ENCODE measurements at regions not wholly inside any gene's neighbourhood (a gene's known extent, or its start where the extent isn't known, plus 50 kb on each side); places are given as distances from the start of the nearest gene placed in this dataset.
A peak's percentile ranks its signal among the peaks of the same experiment; 100 is the strongest.

GRCh38 chr5:58198330-58198729 is 261.6 kb downstream of the PLK2 start:
- H3K27me3 ChIP-seq (ENCODE audit: control insufficient read depth, insufficient read depth, low read length) = no peaks in the 10 kb centered on the region
- peaks cover 9% of the 10 kb centered on the region for H3K27me3 Mint-ChIP-seq
- no peaks in the 10 kb centered on the region for H3K4me1 ChIP-seq (ENCODE audit: control insufficient read depth, insufficient read depth, low read length, poor library complexity, severe bottlenecking)
- peak overlapping the region in 1 of 3 donors; percentile 54 for H3K27ac Mint-ChIP-seq
- no peak for ATAC-seq (ENCODE audit: low read depth in 2 of 2)
- H3K4me3 Mint-ChIP-seq = no peak overlapping the region
- DNase-seq = no peak
- no peaks in the 10 kb centered on the region for H3K9me3 ChIP-seq (ENCODE audit: control insufficient read depth in 2 of 2, low read length in 2 of 2)
- no peaks in the 10 kb centered on the region for H3K36me3 ChIP-seq (ENCODE audit: control insufficient read depth, insufficient read depth, low read length)
- no peak overlapping the region for H3K27ac ChIP-seq (ENCODE audit: insufficient read depth, low read length, poor library complexity, severe bottlenecking)
- H3K36me3 Mint-ChIP-seq = no peaks in the 10 kb centered on the region
- no peaks in the 10 kb centered on the region for H3K4me1 Mint-ChIP-seq
- no peak overlapping the region for H3K4me3 ChIP-seq (ENCODE audit: low read depth, low read length)
- H3K9me3 Mint-ChIP-seq = peaks cover 0 to 3% (median 2%) of the 10 kb centered on the region in 7 donors

GRCh38 chr5:58197875-58198274 is 262.0 kb downstream of the PLK2 start:
- Mint-ChIP-seq H3K27me3 (peaks cover 9% of the 10 kb centered on the region), H3K4me1 (no peaks in the 10 kb centered on the region), H3K9me3 (peaks cover 0 to 3% (median 2%) of the 10 kb centered on the region in 7 donors), H3K36me3 (no peaks in the 10 kb centered on the region), H3K27ac (no peak overlapping the region), H3K4me3 (no peak overlapping the region)
- H3K9me3 ChIP-seq (ENCODE audit: control insufficient read depth in 2 of 2, low read length in 2 of 2) = no peaks in the 10 kb centered on the region
- no peaks in the 10 kb centered on the region for H3K4me1 ChIP-seq (ENCODE audit: control insufficient read depth, insufficient read depth, low read length, poor library complexity, severe bottlenecking)
- no peaks in the 10 kb centered on the region for H3K36me3 ChIP-seq (ENCODE audit: control insufficient read depth, insufficient read depth, low read length)
- no peaks in the 10 kb centered on the region for H3K27me3 ChIP-seq (ENCODE audit: control insufficient read depth, insufficient read depth, low read length)
- no peak overlapping the region for H3K4me3 ChIP-seq (ENCODE audit: low read depth, low read length)
- H3K27ac ChIP-seq (ENCODE audit: insufficient read depth, low read length, poor library complexity, severe bottlenecking) = no peak overlapping the region
- no peak for DNase-seq
- ATAC-seq (ENCODE audit: low read depth in 2 of 2) = no peak

GRCh38 chr5:58191443-58191842 is 268.4 kb downstream of the PLK2 start:
- Mint-ChIP-seq H3K4me3 (no peak overlapping the region), H3K4me1 (no peaks in the 10 kb centered on the region), H3K27ac (no peak overlapping the region), H3K9me3 (peaks cover 0 to 2% (median 0%) of the 10 kb centered on the region in 7 donors), H3K27me3 (peaks cover 10% of the 10 kb centered on the region), H3K36me3 (no peaks in the 10 kb centered on the region)
- Histone ChIP-seq H3K9me3 (ENCODE audit: control insufficient read depth in 2 of 2, low read length in 2 of 2) (no peaks in the 10 kb centered on the region), H3K36me3 (ENCODE audit: control insufficient read depth, insufficient read depth, low read length) (no peaks in the 10 kb centered on the region), H3K4me1 (ENCODE audit: control insufficient read depth, insufficient read depth, low read length, poor library complexity, severe bottlenecking) (no peaks in the 10 kb centered on the region), H3K27me3 (ENCODE audit: control insufficient read depth, insufficient read depth, low read length) (no peaks in the 10 kb centered on the region), H3K27ac (ENCODE audit: insufficient read depth, low read length, poor library complexity, severe bottlenecking) (no peak overlapping the region), H3K4me3 (ENCODE audit: low read depth, low read length) (no peak overlapping the region)
- DNase-seq (no peak), ATAC-seq (ENCODE audit: low read depth in 2 of 2) (no peak)

GRCh38 chr5:58188262-58188651 is 271.6 kb downstream of the PLK2 start:
- Mint-ChIP-seq H3K4me1 (no peaks in the 10 kb centered on the region), H3K27me3 (peaks cover 9% of the 10 kb centered on the region), H3K36me3 (no peaks in the 10 kb centered on the region), H3K9me3 (no peaks in the 10 kb centered on the region), H3K4me3 (no peak overlapping the region), H3K27ac (no peak overlapping the region)
- Histone ChIP-seq H3K4me1 (ENCODE audit: control insufficient read depth, insufficient read depth, low read length, poor library complexity, severe bottlenecking) (no peaks in the 10 kb centered on the region), H3K27me3 (ENCODE audit: control insufficient read depth, insufficient read depth, low read length) (no peaks in the 10 kb centered on the region), H3K4me3 (ENCODE audit: low read depth, low read length) (no peak overlapping the region), H3K36me3 (ENCODE audit: control insufficient read depth, insufficient read depth, low read length) (no peaks in the 10 kb centered on the region), H3K27ac (ENCODE audit: insufficient read depth, low read length, poor library complexity, severe bottlenecking) (no peak overlapping the region), H3K9me3 (ENCODE audit: control insufficient read depth in 2 of 2, low read length in 2 of 2) (no peaks in the 10 kb centered on the region)
- DNase-seq = no peak
- no peak for ATAC-seq (ENCODE audit: low read depth in 2 of 2)

GRCh38 chr5:58187432-58188261 is 272.2 kb downstream of the PLK2 start:
- Histone ChIP-seq H3K27ac (ENCODE audit: insufficient read depth, low read length, poor library complexity, severe bottlenecking) (no peak overlapping the region), H3K9me3 (ENCODE audit: control insufficient read depth in 2 of 2, low read length in 2 of 2) (no peaks in the 10 kb centered on the region), H3K4me3 (ENCODE audit: low read depth, low read length) (no peak overlapping the region), H3K36me3 (ENCODE audit: control insufficient read depth, insufficient read depth, low read length) (no peaks in the 10 kb centered on the region), H3K4me1 (ENCODE audit: control insufficient read depth, insufficient read depth, low read length, poor library complexity, severe bottlenecking) (no peaks in the 10 kb centered on the region), H3K27me3 (ENCODE audit: control insufficient read depth, insufficient read depth, low read length) (no peaks in the 10 kb centered on the region)
- DNase-seq (no peak), ATAC-seq (ENCODE audit: low read depth in 2 of 2) (no peak)
- H3K9me3 Mint-ChIP-seq = no peaks in the 10 kb centered on the region
- H3K27me3 Mint-ChIP-seq = peaks cover 9% of the 10 kb centered on the region
- H3K4me3 Mint-ChIP-seq = no peak overlapping the region
- H3K4me1 Mint-ChIP-seq = no peaks in the 10 kb centered on the region
- H3K36me3 Mint-ChIP-seq = no peaks in the 10 kb centered on the region
- no peak overlapping the region for H3K27ac Mint-ChIP-seq

- Mint-ChIP-seq H3K4me1 (no peaks in the 10 kb centered on the region), H3K27ac (no peak overlapping the region), H3K4me3 (no peak overlapping the region), H3K36me3 (no peaks in the 10 kb centered on the region), H3K27me3 (peaks cover 7% of the 10 kb centered on the region), H3K9me3 (no peaks in the 10 kb centered on the region)
- Histone ChIP-seq H3K4me3 (ENCODE audit: low read depth, low read length) (no peak overlapping the region), H3K27ac (ENCODE audit: insufficient read depth, low read length, poor library complexity, severe bottlenecking) (no peak overlapping the region), H3K4me1 (ENCODE audit: control insufficient read depth, insufficient read depth, low read length, poor library complexity, severe bottlenecking) (no peaks in the 10 kb centered on the region), H3K27me3 (ENCODE audit: control insufficient read depth, insufficient read depth, low read length) (no peaks in the 10 kb centered on the region), H3K9me3 (ENCODE audit: control insufficient read depth in 2 of 2, low read length in 2 of 2) (no peaks in the 10 kb centered on the region), H3K36me3 (ENCODE audit: control insufficient read depth, insufficient read depth, low read length) (no peaks in the 10 kb centered on the region)
- no peak for ATAC-seq (ENCODE audit: low read depth in 2 of 2)
- DNase-seq = no peak
Observed at GRCh38 chr5:58185801-58186200, 274.1 kb downstream of the PLK2 start.

- no peaks in the 10 kb centered on the region for H3K36me3 Mint-ChIP-seq
- no peaks in the 10 kb centered on the region for H3K9me3 ChIP-seq (ENCODE audit: control insufficient read depth in 2 of 2, low read length in 2 of 2)
- H3K4me1 Mint-ChIP-seq = no peaks in the 10 kb centered on the region
- no peaks in the 10 kb centered on the region for H3K4me1 ChIP-seq (ENCODE audit: control insufficient read depth, insufficient read depth, low read length, poor library complexity, severe bottlenecking)
- H3K27me3 ChIP-seq (ENCODE audit: control insufficient read depth, insufficient read depth, low read length) = no peaks in the 10 kb centered on the region
- H3K4me3 Mint-ChIP-seq = no peak overlapping the region
- DNase-seq = no peak
- no peak overlapping the region for H3K27ac Mint-ChIP-seq
- H3K27me3 Mint-ChIP-seq = peaks cover 2% of the 10 kb centered on the region
- H3K4me3 ChIP-seq (ENCODE audit: low read depth, low read length) = no peak overlapping the region
- H3K9me3 Mint-ChIP-seq = no peaks in the 10 kb centered on the region
- no peaks in the 10 kb centered on the region for H3K36me3 ChIP-seq (ENCODE audit: control insufficient read depth, insufficient read depth, low read length)
- H3K27ac ChIP-seq (ENCODE audit: insufficient read depth, low read length, poor library complexity, severe bottlenecking) = no peak overlapping the region
- no peak for ATAC-seq (ENCODE audit: low read depth in 2 of 2)
Observed at GRCh38 chr5:58185397-58185796, 274.5 kb downstream of the PLK2 start.

- Mint-ChIP-seq H3K9me3 (no peaks in the 10 kb centered on the region), H3K4me3 (no peak overlapping the region)
Observed at GRCh38 chr5:58184910-58185309, 275.0 kb downstream of the PLK2 start.

More at GRCh38 chr5:58184910-58185309, 275.0 kb downstream of the PLK2 start:
- Histone ChIP-seq H3K36me3 (ENCODE audit: control insufficient read depth, insufficient read depth, low read length) (no peaks in the 10 kb centered on the region), H3K4me1 (ENCODE audit: control insufficient read depth, insufficient read depth, low read length, poor library complexity, severe bottlenecking) (no peaks in the 10 kb centered on the region), H3K9me3 (ENCODE audit: control insufficient read depth in 2 of 2, low read length in 2 of 2) (no peaks in the 10 kb centered on the region), H3K27me3 (ENCODE audit: control insufficient read depth, insufficient read depth, low read length) (no peaks in the 10 kb centered on the region), H3K27ac (ENCODE audit: insufficient read depth, low read length, poor library complexity, severe bottlenecking) (no peak overlapping the region), H3K4me3 (ENCODE audit: low read depth, low read length) (no peak overlapping the region)
- ATAC-seq (ENCODE audit: low read depth in 2 of 2) (no peak), DNase-seq (no peak)
- no peaks in the 10 kb centered on the region for H3K36me3 Mint-ChIP-seq
- no peak overlapping the region for H3K27ac Mint-ChIP-seq
- no peaks in the 10 kb centered on the region for H3K4me1 Mint-ChIP-seq
- no peaks in the 10 kb centered on the region for H3K27me3 Mint-ChIP-seq

Measured in CD4-positive, CD25-positive, alpha-beta regulatory T cell (primary cell).